ENCODE measurements at regions not wholly inside any gene's neighbourhood (a gene's known extent, or its start where the extent isn't known, plus 50 kb on each side); places are given as distances from the start of the nearest gene placed in this dataset.

GRCh38 chr18:34042423-34043146 is 182.1 kb downstream of the NOL4 start:
- no peaks in the 10 kb centered on the region for H3K36me3 ChIP-seq (ENCODE audit: control insufficient read depth, insufficient read depth, low read length)
- H3K4me1 ChIP-seq (ENCODE audit: control insufficient read depth, insufficient read depth, low read length): no peaks in the 10 kb centered on the region
- H3K27ac ChIP-seq (ENCODE audit: low read depth, low read length): no peak overlapping the region
- no peak for DNase-seq (ENCODE audit: low read depth in 4 of 6, low spot score in 6 of 6)
- 100% methylated on average over 1 of the region's 4 CpGs for WGBS (ENCODE audit: insufficient coverage)
- H3K27me3 ChIP-seq (ENCODE audit: control insufficient read depth, insufficient read depth, low read length): no peaks in the 10 kb centered on the region
- H3K9me3 ChIP-seq (ENCODE audit: control insufficient read depth, insufficient read depth, low read length): no peaks in the 10 kb centered on the region
- H3K4me3 ChIP-seq (ENCODE audit: low read depth, low read length): no peak overlapping the region

- no peaks in the 10 kb centered on the region for H3K27me3 ChIP-seq (ENCODE audit: control insufficient read depth, insufficient read depth, low read length)
- H3K36me3 ChIP-seq (ENCODE audit: control insufficient read depth, insufficient read depth, low read length): no peaks in the 10 kb centered on the region
- no peaks in the 10 kb centered on the region for H3K9me3 ChIP-seq (ENCODE audit: control insufficient read depth, insufficient read depth, low read length)
- no peak for DNase-seq (ENCODE audit: low read depth in 4 of 6, low spot score in 6 of 6)
- no CpG with 5 or more reads among the region's 1 CpG for WGBS (ENCODE audit: insufficient coverage)
- no peak overlapping the region for H3K4me3 ChIP-seq (ENCODE audit: low read depth, low read length)
- no peak overlapping the region for H3K27ac ChIP-seq (ENCODE audit: low read depth, low read length)
- H3K4me1 ChIP-seq (ENCODE audit: control insufficient read depth, insufficient read depth, low read length): no peaks in the 10 kb centered on the region
Measured at GRCh38 chr18:34039611-34040010, 185.1 kb downstream of the NOL4 start.

GRCh38 chr18:34039201-34039600 is 185.5 kb downstream of the NOL4 start:
- no peak overlapping the region for H3K4me3 ChIP-seq (ENCODE audit: low read depth, low read length)
- H3K36me3 ChIP-seq (ENCODE audit: control insufficient read depth, insufficient read depth, low read length): no peaks in the 10 kb centered on the region

GRCh38 chr18:34038086-34038485 is 186.6 kb downstream of the NOL4 start:
- Histone ChIP-seq H3K9me3 (ENCODE audit: control insufficient read depth, insufficient read depth, low read length) (no peaks in the 10 kb centered on the region), H3K4me3 (ENCODE audit: low read depth, low read length) (no peak overlapping the region), H3K4me1 (ENCODE audit: control insufficient read depth, insufficient read depth, low read length) (no peaks in the 10 kb centered on the region), H3K36me3 (ENCODE audit: control insufficient read depth, insufficient read depth, low read length) (no peaks in the 10 kb centered on the region), H3K27me3 (ENCODE audit: control insufficient read depth, insufficient read depth, low read length) (no peaks in the 10 kb centered on the region), H3K27ac (ENCODE audit: low read depth, low read length) (no peak overlapping the region)
- peak in 1 of 6 donors; percentile 27 for DNase-seq (ENCODE audit: low read depth in 4 of 6, low spot score in 6 of 6)

More at GRCh38 chr18:34039201-34039600, 185.5 kb downstream of the NOL4 start:
- no peaks in the 10 kb centered on the region for H3K9me3 ChIP-seq (ENCODE audit: control insufficient read depth, insufficient read depth, low read length)
- H3K27ac ChIP-seq (ENCODE audit: low read depth, low read length): no peak overlapping the region
- H3K27me3 ChIP-seq (ENCODE audit: control insufficient read depth, insufficient read depth, low read length): no peaks in the 10 kb centered on the region
- no peaks in the 10 kb centered on the region for H3K4me1 ChIP-seq (ENCODE audit: control insufficient read depth, insufficient read depth, low read length)
- DNase-seq (ENCODE audit: low read depth in 4 of 6, low spot score in 6 of 6): no peak

- H3K27ac ChIP-seq (ENCODE audit: low read depth, low read length): no peak overlapping the region
- no peak for DNase-seq (ENCODE audit: low read depth in 4 of 6, low spot score in 6 of 6)
- no peaks in the 10 kb centered on the region for H3K4me1 ChIP-seq (ENCODE audit: control insufficient read depth, insufficient read depth, low read length)
- no peaks in the 10 kb centered on the region for H3K36me3 ChIP-seq (ENCODE audit: control insufficient read depth, insufficient read depth, low read length)
- 80% methylated on average over 1 of the region's 4 CpGs for WGBS (ENCODE audit: insufficient coverage)
- H3K27me3 ChIP-seq (ENCODE audit: control insufficient read depth, insufficient read depth, low read length): no peaks in the 10 kb centered on the region
- no peak overlapping the region for H3K4me3 ChIP-seq (ENCODE audit: low read depth, low read length)
- H3K9me3 ChIP-seq (ENCODE audit: control insufficient read depth, insufficient read depth, low read length): peaks cover 2% of the 10 kb centered on the region
Measured at GRCh38 chr18:34033968-34034367, 190.7 kb downstream of the NOL4 start.

GRCh38 chr18:34031810-34032209 is 192.9 kb downstream of the NOL4 start:
- 84% methylated on average over 3 of the region's 3 CpGs for whole genome bisulfite sequencing (ENCODE audit: insufficient coverage)
- Histone ChIP-seq H3K4me3 (ENCODE audit: low read depth, low read length) (no peak overlapping the region), H3K27ac (ENCODE audit: low read depth, low read length) (no peak overlapping the region), H3K27me3 (ENCODE audit: control insufficient read depth, insufficient read depth, low read length) (no peaks in the 10 kb centered on the region), H3K36me3 (ENCODE audit: control insufficient read depth, insufficient read depth, low read length) (no peaks in the 10 kb centered on the region), H3K4me1 (ENCODE audit: control insufficient read depth, insufficient read depth, low read length) (no peaks in the 10 kb centered on the region), H3K9me3 (ENCODE audit: control insufficient read depth, insufficient read depth, low read length) (peaks cover 2% of the 10 kb centered on the region)
- no peak for DNase-seq (ENCODE audit: low read depth in 4 of 6, low spot score in 6 of 6)

GRCh38 chr18:34028324-34028723 is 196.4 kb downstream of the NOL4 start:
- Histone ChIP-seq H3K36me3 (ENCODE audit: control insufficient read depth, insufficient read depth, low read length) (no peaks in the 10 kb centered on the region), H3K4me1 (ENCODE audit: control insufficient read depth, insufficient read depth, low read length) (no peaks in the 10 kb centered on the region), H3K27ac (ENCODE audit: low read depth, low read length) (no peak overlapping the region), H3K27me3 (ENCODE audit: control insufficient read depth, insufficient read depth, low read length) (no peaks in the 10 kb centered on the region), H3K4me3 (ENCODE audit: low read depth, low read length) (no peak overlapping the region), H3K9me3 (ENCODE audit: control insufficient read depth, insufficient read depth, low read length) (peaks cover 2% of the 10 kb centered on the region)
- 95% methylated on average over 2 of the region's 2 CpGs for WGBS (ENCODE audit: insufficient coverage)
- DNase-seq (ENCODE audit: low read depth in 4 of 6, low spot score in 6 of 6): no peak

- no CpG with 5 or more reads among the region's 1 CpG for WGBS (ENCODE audit: insufficient coverage)
- Histone ChIP-seq H3K36me3 (ENCODE audit: control insufficient read depth, insufficient read depth, low read length) (no peaks in the 10 kb centered on the region), H3K4me3 (ENCODE audit: low read depth, low read length) (no peak overlapping the region), H3K9me3 (ENCODE audit: control insufficient read depth, insufficient read depth, low read length) (no peaks in the 10 kb centered on the region), H3K27me3 (ENCODE audit: control insufficient read depth, insufficient read depth, low read length) (no peaks in the 10 kb centered on the region), H3K27ac (ENCODE audit: low read depth, low read length) (no peak overlapping the region), H3K4me1 (ENCODE audit: control insufficient read depth, insufficient read depth, low read length) (no peaks in the 10 kb centered on the region)
- no peak for DNase-seq (ENCODE audit: low read depth in 4 of 6, low spot score in 6 of 6)
Measured at GRCh38 chr18:34025191-34025801, 199.4 kb downstream of the NOL4 start.

- Histone ChIP-seq H3K9me3 (ENCODE audit: control insufficient read depth, insufficient read depth, low read length) (no peaks in the 10 kb centered on the region), H3K4me3 (ENCODE audit: low read depth, low read length) (no peak overlapping the region), H3K4me1 (ENCODE audit: control insufficient read depth, insufficient read depth, low read length) (no peaks in the 10 kb centered on the region), H3K36me3 (ENCODE audit: control insufficient read depth, insufficient read depth, low read length) (no peaks in the 10 kb centered on the region), H3K27me3 (ENCODE audit: control insufficient read depth, insufficient read depth, low read length) (no peaks in the 10 kb centered on the region), H3K27ac (ENCODE audit: low read depth, low read length) (no peak overlapping the region)
- DNase-seq (ENCODE audit: low read depth in 4 of 6, low spot score in 6 of 6): no peak
- 54% methylated on average over 3 of the region's 4 CpGs for WGBS (ENCODE audit: insufficient coverage)
Measured at GRCh38 chr18:34023471-34023870, 201.2 kb downstream of the NOL4 start.

GRCh38 chr18:34018336-34018735 is 206.4 kb downstream of the NOL4 start:
- no peaks in the 10 kb centered on the region for H3K36me3 ChIP-seq (ENCODE audit: control insufficient read depth, insufficient read depth, low read length)
- H3K9me3 ChIP-seq (ENCODE audit: control insufficient read depth, insufficient read depth, low read length): no peaks in the 10 kb centered on the region
- H3K4me1 ChIP-seq (ENCODE audit: control insufficient read depth, insufficient read depth, low read length): no peaks in the 10 kb centered on the region
- no peaks in the 10 kb centered on the region for H3K27me3 ChIP-seq (ENCODE audit: control insufficient read depth, insufficient read depth, low read length)
- no CpG with 5 or more reads among the region's 1 CpG for WGBS (ENCODE audit: insufficient coverage)
- no peak for DNase-seq (ENCODE audit: low read depth in 4 of 6, low spot score in 6 of 6)
- H3K4me3 ChIP-seq (ENCODE audit: low read depth, low read length): no peak overlapping the region
- H3K27ac ChIP-seq (ENCODE audit: low read depth, low read length): no peak overlapping the region

Data from spinal cord (tissue), 9 donors.